ENCODE measurements at regions not wholly inside any gene's neighbourhood (a gene's known extent, or its start where the extent isn't known, plus 50 kb on each side); places are given as distances from the start of the nearest gene placed in this dataset.

DNA sequence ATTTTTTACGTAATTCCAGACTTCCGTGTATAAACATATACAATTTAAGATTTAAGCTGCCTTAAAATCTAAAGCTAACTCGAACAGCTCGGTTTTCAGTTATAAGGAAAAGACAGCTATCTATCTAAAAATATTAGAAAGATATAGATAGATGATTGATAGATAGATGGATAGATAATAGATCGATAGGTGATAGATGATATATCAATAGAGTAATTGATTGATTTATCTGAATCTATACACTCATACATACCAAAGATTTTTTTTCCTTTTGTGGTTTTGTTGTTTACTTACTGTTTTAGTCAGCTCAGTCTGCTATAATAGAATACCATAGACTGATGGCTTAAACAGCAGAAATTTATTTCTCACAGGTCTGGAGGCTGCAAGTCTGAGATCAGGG lies 278.5 kb upstream of the PLD5 start:
- Histone ChIP-seq H4K20me1 (no peaks in the 10 kb centered on the region), H3K4me1 (no peaks in the 10 kb centered on the region), H3K4me3 (no peak overlapping the region), H3K27ac (no peak overlapping the region), H3K9me3 (no peaks in the 10 kb centered on the region), H3K27me3 (no peaks in the 10 kb centered on the region), H3K4me2 (no peak overlapping the region), H3K9ac (no peak overlapping the region), H3K36me3 (no peaks in the 10 kb centered on the region)
- no peak for TF ChIP-seq Cebpa-rat (IDR thresholded peaks at IDR 0.05)

DNA sequence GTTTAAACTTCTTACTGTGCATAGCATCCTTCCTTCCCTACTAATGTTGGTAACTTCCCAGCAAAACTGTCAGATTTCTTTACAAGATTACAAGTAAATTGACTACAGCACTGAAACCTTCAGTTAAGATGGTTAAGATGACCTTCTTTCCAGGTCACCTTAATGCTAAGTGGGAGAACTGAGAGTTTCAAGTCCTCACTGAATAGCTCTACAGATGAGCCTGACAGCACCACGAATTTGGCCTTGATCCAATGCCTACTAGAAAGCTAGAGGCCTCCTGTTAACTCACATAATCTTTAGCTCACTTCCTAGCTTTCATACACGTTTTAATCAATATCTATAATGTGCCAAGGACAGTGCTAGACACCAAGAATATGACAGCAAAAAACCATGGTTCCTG lies 276.0 kb upstream of the PLD5 start:
- no peaks in the 10 kb centered on the region for H3K4me1 ChIP-seq
- H3K9ac ChIP-seq = no peak overlapping the region
- no peak overlapping the region for H3K4me2 ChIP-seq
- H3K4me3 ChIP-seq = no peak overlapping the region
- no peaks in the 10 kb centered on the region for H3K27me3 ChIP-seq
- no peaks in the 10 kb centered on the region for H4K20me1 ChIP-seq
- no peak for TF ChIP-seq Cebpa-rat (IDR thresholded peaks at IDR 0.05)
- H3K36me3 ChIP-seq = no peaks in the 10 kb centered on the region
- no peaks in the 10 kb centered on the region for H3K9me3 ChIP-seq
- no peak overlapping the region for H3K27ac ChIP-seq

DNA sequence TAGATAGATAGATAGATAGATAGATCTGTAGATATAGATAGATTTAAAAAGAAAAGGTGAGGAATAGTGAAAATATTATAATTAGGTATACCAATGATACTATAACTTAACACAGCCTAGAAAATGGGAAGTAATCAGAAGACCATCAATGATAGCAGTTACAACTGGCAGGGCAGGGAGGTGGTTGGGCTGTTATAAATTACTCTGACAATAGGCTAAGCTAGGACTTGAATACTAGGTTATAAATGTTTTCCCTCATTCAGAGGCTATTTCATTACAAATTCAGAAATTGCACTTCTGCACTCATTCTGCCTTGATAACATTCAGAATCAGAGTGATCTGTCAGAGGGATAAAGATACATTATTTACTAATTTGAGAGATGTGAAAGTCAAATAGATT lies 273.4 kb upstream of the PLD5 start:
- H3K36me3 ChIP-seq = no peaks in the 10 kb centered on the region
- no peaks in the 10 kb centered on the region for H3K9me3 ChIP-seq
- H3K4me1 ChIP-seq = no peaks in the 10 kb centered on the region
- no peak for TF ChIP-seq Cebpa-rat (IDR thresholded peaks at IDR 0.05)
- no peak overlapping the region for H3K4me2 ChIP-seq
- H4K20me1 ChIP-seq = no peaks in the 10 kb centered on the region
- H3K4me3 ChIP-seq = no peak overlapping the region
- H3K27me3 ChIP-seq = no peaks in the 10 kb centered on the region
- H3K27ac ChIP-seq = no peak overlapping the region
- no peak overlapping the region for H3K9ac ChIP-seq

DNA sequence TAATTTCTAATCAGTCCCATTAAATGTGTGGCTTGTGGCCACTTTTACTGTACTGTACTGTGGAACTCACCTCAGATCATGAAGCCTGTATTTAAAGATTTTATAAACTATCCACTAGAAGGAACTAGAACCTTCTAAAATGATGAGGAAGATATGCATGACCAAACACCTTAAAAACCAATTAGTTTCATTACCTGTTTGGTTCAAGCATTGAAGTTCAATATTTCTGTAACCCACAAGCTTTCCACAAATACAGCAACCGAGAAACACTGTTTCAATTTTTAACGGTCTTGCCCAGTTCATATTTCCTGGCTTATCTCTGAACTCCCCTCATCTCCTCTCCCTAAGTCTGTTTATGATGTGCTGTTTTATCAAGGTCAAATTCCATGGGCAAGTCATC lies 264.3 kb upstream of the PLD5 start:
- no peaks in the 10 kb centered on the region for H3K36me3 ChIP-seq
- peak overlapping the region; percentile 24 for H3K4me2 ChIP-seq
- no peak overlapping the region for H3K9ac ChIP-seq
- no peaks in the 10 kb centered on the region; the same call in 1 of the 2 replicates for H3K9me3 ChIP-seq
- no peak overlapping the region for H3K4me3 ChIP-seq
- no peak for TF ChIP-seq Cebpa-rat (IDR thresholded peaks at IDR 0.05)
- H4K20me1 ChIP-seq = no peaks in the 10 kb centered on the region
- H3K27ac ChIP-seq = no peak overlapping the region
- H3K4me1 ChIP-seq = peaks cover 41% of the 10 kb centered on the region
- H3K27me3 ChIP-seq = no peaks in the 10 kb centered on the region

DNA sequence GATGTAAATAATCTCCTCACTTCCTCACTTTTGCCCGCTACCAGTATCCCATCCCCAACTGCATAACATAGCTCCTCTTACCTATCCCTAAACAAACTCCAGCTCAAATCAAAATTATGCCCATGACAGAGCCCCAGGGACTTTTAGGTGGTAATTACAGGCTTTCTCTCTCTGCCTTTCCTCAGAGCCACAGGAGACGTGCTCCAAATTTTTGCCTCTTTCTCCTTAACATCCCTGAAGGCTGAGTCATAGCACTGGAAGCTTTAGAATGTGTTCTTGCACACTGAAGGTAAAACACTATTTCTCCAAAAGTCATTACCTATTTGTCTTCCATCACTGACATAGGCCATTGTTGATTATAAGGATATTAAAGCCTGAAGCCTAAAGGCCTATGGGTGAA lies 263.5 kb upstream of the PLD5 start:
- Histone ChIP-seq H3K4me1 (peaks cover 49% of the 10 kb centered on the region), H4K20me1 (no peaks in the 10 kb centered on the region), H3K27ac (no peak overlapping the region), H3K36me3 (no peaks in the 10 kb centered on the region), H3K9ac (no peak overlapping the region), H3K27me3 (no peaks in the 10 kb centered on the region), H3K4me2 (no peak overlapping the region), H3K9me3 (no peaks in the 10 kb centered on the region; the same call in 1 of the 2 replicates), H3K4me3 (no peak overlapping the region)
- no peak for TF ChIP-seq Cebpa-rat (IDR thresholded peaks at IDR 0.05)

DNA sequence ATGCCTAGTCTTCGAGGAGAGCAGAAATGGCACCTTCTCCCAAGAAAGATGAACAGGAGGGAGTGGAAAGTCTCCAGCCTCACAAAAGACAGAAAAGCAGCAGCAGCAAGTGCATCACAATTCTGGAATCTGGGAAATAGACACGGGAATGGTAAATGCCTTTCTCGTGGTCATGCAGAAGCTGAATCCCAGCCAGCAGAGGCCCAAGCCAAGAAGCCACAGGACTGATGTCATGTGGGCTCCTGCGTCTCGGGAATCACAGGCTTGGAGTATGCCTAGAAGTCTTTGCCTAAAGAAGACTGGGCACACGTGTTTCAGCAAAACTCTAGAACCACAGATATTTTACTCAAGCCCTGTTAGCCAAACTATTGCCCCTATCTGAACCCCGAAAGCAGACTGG lies 260.3 kb upstream of the PLD5 start:
- H4K20me1 ChIP-seq = no peaks in the 10 kb centered on the region
- H3K9ac ChIP-seq = no peak overlapping the region; the same call in 1 of the 2 replicates
- no peaks in the 10 kb centered on the region for H3K27me3 ChIP-seq
- H3K27ac ChIP-seq = peak overlapping the region; percentile 77
- no peaks in the 10 kb centered on the region for H3K36me3 ChIP-seq
- TF ChIP-seq Cebpa-rat (IDR thresholded peaks at IDR 0.05) = no peak
- H3K4me3 ChIP-seq = no peak overlapping the region
- no peaks in the 10 kb centered on the region for H3K9me3 ChIP-seq
- peaks cover 46% of the 10 kb centered on the region for H3K4me1 ChIP-seq
- peak overlapping the region; percentile 56 for H3K4me2 ChIP-seq

DNA sequence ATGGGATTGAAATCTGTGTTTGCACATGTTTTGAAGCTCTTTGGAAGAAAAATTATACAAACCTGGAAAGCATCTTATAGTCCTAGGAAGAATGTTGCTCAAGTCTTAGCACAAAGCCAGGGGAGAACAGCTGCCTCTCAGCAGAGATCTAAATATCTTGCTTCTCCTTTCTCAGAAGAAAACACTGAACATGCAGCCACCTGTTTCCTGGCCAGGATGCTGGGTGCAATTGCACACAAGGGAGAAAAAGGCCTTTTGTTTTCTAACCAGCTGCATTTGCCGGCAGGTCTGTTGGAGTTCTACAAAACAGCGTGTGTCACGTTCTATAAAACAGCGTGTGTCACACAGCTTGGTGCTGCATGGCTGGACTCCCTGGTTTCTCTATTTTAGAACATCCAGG lies 259.6 kb upstream of the PLD5 start:
- Histone ChIP-seq H3K4me1 (peaks cover 39% of the 10 kb centered on the region), H3K4me3 (no peak overlapping the region), H4K20me1 (no peaks in the 10 kb centered on the region), H3K9me3 (no peaks in the 10 kb centered on the region), H3K4me2 (peak overlapping the region; percentile 56), H3K9ac (no peak overlapping the region; the same call in 1 of the 2 replicates), H3K27ac (peak overlapping the region; percentile 77), H3K27me3 (no peaks in the 10 kb centered on the region), H3K36me3 (no peaks in the 10 kb centered on the region)
- TF ChIP-seq Cebpa-rat (IDR thresholded peaks at IDR 0.05) = no peak

DNA sequence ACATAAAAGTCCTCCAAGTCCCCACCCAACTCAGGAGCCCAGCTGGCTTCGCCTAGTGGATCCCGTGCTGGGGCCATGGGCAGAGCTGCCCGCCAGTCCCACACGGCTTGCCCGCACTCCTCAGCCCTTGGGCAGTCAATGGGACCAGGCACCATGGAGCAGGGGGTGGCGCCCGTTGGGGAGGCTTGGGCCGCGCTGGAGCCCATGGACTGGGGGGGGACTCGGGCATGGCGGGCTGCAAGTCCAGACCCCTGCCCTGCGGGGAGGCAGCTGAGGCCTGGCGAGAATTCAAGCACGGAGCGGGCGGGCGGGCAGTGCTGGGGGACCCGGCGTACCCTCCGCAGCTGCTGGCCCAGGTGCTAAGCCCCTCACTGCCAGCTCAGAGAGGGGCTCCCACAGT lies 249.8 kb upstream of the PLD5 start:
- H3K4me1 ChIP-seq = no peaks in the 10 kb centered on the region
- no peak overlapping the region for H3K9ac ChIP-seq
- H3K4me2 ChIP-seq = no peak overlapping the region
- TF ChIP-seq Cebpa-rat (IDR thresholded peaks at IDR 0.05) = no peak
- no peak overlapping the region for H3K27ac ChIP-seq
- no peaks in the 10 kb centered on the region for H4K20me1 ChIP-seq
- no peaks in the 10 kb centered on the region for H3K27me3 ChIP-seq
- H3K36me3 ChIP-seq = no peaks in the 10 kb centered on the region
- H3K4me3 ChIP-seq = no peak overlapping the region
- peaks cover 11% of the 10 kb centered on the region for H3K9me3 ChIP-seq

DNA sequence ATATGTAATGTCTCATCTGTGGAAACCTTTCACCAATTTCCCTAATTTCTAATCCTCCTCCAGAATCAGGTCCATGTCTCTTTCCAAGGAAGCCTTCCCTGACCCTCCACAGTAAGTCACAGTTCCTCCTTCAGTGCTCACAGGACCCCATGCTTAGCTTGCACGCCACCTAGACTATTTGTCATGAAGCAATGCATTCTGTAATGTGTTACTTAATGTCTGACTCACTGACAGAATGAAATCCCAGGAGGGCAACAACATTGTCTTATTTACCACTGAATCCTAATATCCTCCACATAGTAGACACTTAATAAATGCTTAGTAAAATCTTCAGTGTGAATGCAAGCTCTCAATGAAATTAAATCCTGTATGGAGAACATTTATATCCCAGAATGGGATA lies 245.9 kb upstream of the PLD5 start:
- H3K4me2 ChIP-seq = no peak overlapping the region
- no peaks in the 10 kb centered on the region for H3K4me1 ChIP-seq
- H3K9me3 ChIP-seq = peaks cover 11% of the 10 kb centered on the region
- no peaks in the 10 kb centered on the region for H3K27me3 ChIP-seq
- H3K9ac ChIP-seq = no peak overlapping the region
- no peak for TF ChIP-seq Cebpa-rat (IDR thresholded peaks at IDR 0.05)
- no peaks in the 10 kb centered on the region for H3K36me3 ChIP-seq
- no peak overlapping the region for H3K27ac ChIP-seq
- no peaks in the 10 kb centered on the region for H4K20me1 ChIP-seq
- H3K4me3 ChIP-seq = no peak overlapping the region

DNA sequence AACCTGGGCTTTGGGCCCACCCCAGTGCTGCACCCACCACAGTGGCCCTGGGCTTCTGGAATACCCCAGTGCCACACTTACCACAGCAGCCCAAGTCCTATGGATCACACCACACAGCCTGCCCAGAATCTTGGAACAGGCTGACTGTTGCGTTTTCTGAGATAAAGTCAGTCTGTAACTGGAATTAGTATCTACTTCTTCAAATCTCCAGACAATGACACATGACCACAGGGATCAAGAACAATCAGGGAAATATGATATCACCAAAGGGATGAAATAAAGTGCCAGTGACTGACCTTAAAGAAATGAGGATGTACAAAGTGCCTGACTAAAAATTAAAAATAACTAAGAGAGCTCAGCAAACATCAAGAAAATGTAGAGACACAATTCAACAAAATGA lies 239.7 kb upstream of the PLD5 start:
- H3K27ac ChIP-seq = no peak overlapping the region
- H3K36me3 ChIP-seq = no peaks in the 10 kb centered on the region
- no peaks in the 10 kb centered on the region for H3K27me3 ChIP-seq
- H3K4me3 ChIP-seq = no peak overlapping the region
- no peaks in the 10 kb centered on the region for H4K20me1 ChIP-seq
- H3K4me2 ChIP-seq = no peak overlapping the region
- no peak overlapping the region for H3K9ac ChIP-seq
- no peak for TF ChIP-seq Cebpa-rat (IDR thresholded peaks at IDR 0.05)
- no peaks in the 10 kb centered on the region for H3K4me1 ChIP-seq
- H3K9me3 ChIP-seq = no peaks in the 10 kb centered on the region

DNA sequence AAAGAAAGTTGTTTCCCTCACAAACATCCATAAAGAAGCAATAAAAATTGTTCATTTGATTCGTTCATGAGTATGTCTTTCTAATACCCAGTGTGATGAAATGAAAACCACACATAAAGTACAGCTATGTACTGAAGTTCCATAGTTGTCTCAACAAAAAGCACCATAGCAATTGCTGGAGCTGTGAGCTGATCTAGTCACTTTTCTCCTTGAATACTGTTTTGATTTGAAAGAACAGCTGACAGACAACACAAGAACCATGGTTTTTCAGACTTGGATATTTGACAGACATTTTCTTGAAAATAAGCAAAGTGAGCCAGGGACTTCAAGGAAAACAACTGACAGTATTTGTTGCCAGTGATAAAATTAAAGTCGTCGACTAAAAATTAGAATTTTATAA lies 237.1 kb upstream of the PLD5 start:
- H4K20me1 ChIP-seq = no peaks in the 10 kb centered on the region
- no peak for TF ChIP-seq Cebpa-rat (IDR thresholded peaks at IDR 0.05)
- no peaks in the 10 kb centered on the region for H3K4me1 ChIP-seq
- no peak overlapping the region for H3K4me2 ChIP-seq
- H3K9me3 ChIP-seq = no peaks in the 10 kb centered on the region
- H3K9ac ChIP-seq = no peak overlapping the region
- H3K4me3 ChIP-seq = no peak overlapping the region
- no peak overlapping the region for H3K27ac ChIP-seq
- no peaks in the 10 kb centered on the region for H3K27me3 ChIP-seq
- no peaks in the 10 kb centered on the region for H3K36me3 ChIP-seq
